IMR-90 (cell line): ENCODE measurements at regions not wholly inside any gene's neighbourhood (a gene's known extent, or its start where the extent isn't known, plus 50 kb on each side); places are given as distances from the start of the nearest gene placed in this dataset.

Source experiments
- ATAC-seq: fragments of 200-7000 bp; cut with Tn5 transposase; 2 replicates; pipeline ENCODE4 v1.9.1; 2020; ENCODE audit warnings: low read depth, mild to moderate bottlenecking, moderate library complexity
- BruUV-seq: library from RNA; stranded (reverse); fragments of 400-500 nt; replicated peaks from 2 replicates; lab custom pipeline; 2021; lab: Mats Ljungman, UMichigan
- CTCF ChIA-PET: fragments of 300-600 bp; formaldehyde crosslinking; extraction: SDS; loops from one replicate; lab custom pipeline; 2021; ENCODE audit warnings: antibody characterized with exemption; lab: Yijun Ruan, JAX
- POLR2A ChIA-PET: fragments of 300-600 bp; sonication (Branson Sonifier 250); formaldehyde crosslinking; loops from one replicate; lab custom pipeline; 2022; ENCODE audit warnings: antibody characterized with exemption; ENCODE audit not compliant: unreplicated experiment; lab: Charles Lee
- DNase-seq: peaks from one replicate; pipeline ENCODE4 v3.0.0; 2013
- H2AFZ ChIP-seq: replicated peaks from 2 replicates; pipeline ENCODE3; 2013; ENCODE audit warnings: low read length, mild to moderate bottlenecking; ENCODE audit not compliant: poor library complexity
- H2AK5ac ChIP-seq: 2 replicates; pipeline ENCODE4 v1.6.1; 2013; ENCODE audit warnings: low read depth, low read length, inconsistent platforms
- H2AK9ac ChIP-seq: replicated peaks from 2 replicates; pipeline ENCODE3; 2013; ENCODE audit warnings: mild to moderate bottlenecking, low read depth, low read length, moderate library complexity; ENCODE audit not compliant: poor library complexity
- H2BK120ac ChIP-seq: 2 replicates; pipeline ENCODE4 v1.6.1; 2013; ENCODE audit warnings: low read depth, low read length, inconsistent platforms
- H2BK15ac ChIP-seq: 3 replicates; pipeline ENCODE4 v1.6.1; 2013; ENCODE audit warnings: low read depth, low read length, inconsistent platforms
- H2BK20ac ChIP-seq: 2 replicates; pipeline ENCODE4 v1.6.1; 2013; ENCODE audit warnings: low read depth, mild to moderate bottlenecking, inconsistent platforms, low read length, moderate library complexity
- H2BK5ac ChIP-seq: 2 replicates; pipeline ENCODE4 v1.6.1; 2013; ENCODE audit warnings: mild to moderate bottlenecking, low read depth, low read length, inconsistent platforms; ENCODE audit not compliant: poor library complexity, severe bottlenecking
- H3K14ac ChIP-seq: replicated peaks from 2 replicates; pipeline ENCODE4 v1.6.1; 2013; ENCODE audit warnings: low read depth, low read length, inconsistent platforms
- H3K18ac ChIP-seq: 2 replicates; pipeline ENCODE4 v1.6.1; 2013; ENCODE audit warnings: low read depth, low read length, control low read depth
- H3K23ac ChIP-seq: 2 replicates; pipeline ENCODE4 v1.6.1; 2013; ENCODE audit warnings: low read depth, low read length, inconsistent platforms
- H3K27ac ChIP-seq: 2 replicates; pipeline ENCODE4 v1.5.1; 2013; ENCODE audit warnings: mild to moderate bottlenecking, control low read depth, low read length; ENCODE audit not compliant: insufficient read depth
- H3K27me3 ChIP-seq: 2 replicates; pipeline ENCODE4 v1.6.1; 2013; ENCODE audit warnings: low read length; ENCODE audit not compliant: control insufficient read depth, insufficient read depth
- H3K36me3 ChIP-seq: 2 replicates; pipeline ENCODE4 v1.6.1; 2013; ENCODE audit warnings: low read length, mixed read lengths; ENCODE audit not compliant: control insufficient read depth, insufficient read depth
- H3K4ac ChIP-seq: 2 replicates; pipeline ENCODE4 v1.6.1; 2013; ENCODE audit warnings: low read depth, low read length, inconsistent platforms
- H3K4me1 ChIP-seq: 2 replicates; pipeline ENCODE4 v1.6.1; 2013; ENCODE audit warnings: low read length, mixed read lengths; ENCODE audit not compliant: control insufficient read depth, insufficient read depth
- H3K4me2 ChIP-seq: 2 replicates; pipeline ENCODE4 v1.6.1; 2013; ENCODE audit warnings: low read depth, mild to moderate bottlenecking, control low read depth, low read length, moderate library complexity
- H3K4me3 ChIP-seq: 2 replicates; pipeline ENCODE4 v1.5.1; 2013; ENCODE audit warnings: low read depth, mild to moderate bottlenecking, control low read depth, low read length, moderate library complexity; ENCODE audit not compliant: insufficient read depth
- H3K56ac ChIP-seq: 2 replicates; pipeline ENCODE4 v1.6.1; 2013; ENCODE audit warnings: low read length, inconsistent platforms; ENCODE audit not compliant: insufficient read depth; ENCODE audit errors: extremely low read depth
- H3K79me1 ChIP-seq, 2 experiments: 2 replicates each; pipeline ENCODE4 v1.6.1; 2013; ENCODE audit warnings: low read length in 2 of 2, inconsistent platforms in 1 of 2, low read depth in 1 of 2
- H3K9ac ChIP-seq: 2 replicates; pipeline ENCODE4 v1.6.1; 2013; ENCODE audit warnings: low read depth, low read length, control low read depth
- H3K9me1 ChIP-seq: 2 replicates; pipeline ENCODE4 v1.6.1; 2013; ENCODE audit warnings: low read length, inconsistent platforms; ENCODE audit not compliant: insufficient read depth
- H3K9me3 ChIP-seq: 2 replicates; pipeline ENCODE4 v1.6.1; 2013; ENCODE audit warnings: low read length; ENCODE audit not compliant: control insufficient read depth, insufficient read depth
- H4K20me1 ChIP-seq: 2 replicates; pipeline ENCODE4 v1.6.1; 2013; ENCODE audit warnings: low read length, inconsistent platforms; ENCODE audit not compliant: insufficient read depth
- H4K5ac ChIP-seq: 2 replicates; pipeline ENCODE4 v1.6.1; 2013; ENCODE audit warnings: mild to moderate bottlenecking, low read depth, low read length, control low read depth
- H4K8ac ChIP-seq, 2 experiments: 2 replicates each; pipeline ENCODE4 v1.6.1; 2013; ENCODE audit warnings: low read depth in 2 of 2, low read length in 2 of 2, control low read depth in 1 of 2, inconsistent platforms in 1 of 2
- H4K91ac ChIP-seq: 2 replicates; pipeline ENCODE4 v1.6.1; 2013; ENCODE audit warnings: low read depth, low read length, inconsistent platforms; ENCODE audit not compliant: insufficient read depth
- BHLHE40 ChIP-seq: fragments of 150-350 bp; IDR thresholded peaks from 2 replicates; pipeline ENCODE4 v1.6.1; 2016; ENCODE audit warnings: mild to moderate bottlenecking, low read depth, low read length
- CEBPB ChIP-seq: IDR thresholded peaks from 2 replicates; pipeline ENCODE4 v1.6.1; 2012; ENCODE audit warnings: low read depth, low read length, improper control_type of control experiment
- CHD1 ChIP-seq: IDR thresholded peaks from 2 replicates; pipeline ENCODE4 v1.6.1; 2012; ENCODE audit warnings: low read depth, low read length, improper control_type of control experiment
- FOS ChIP-seq: fragments of 150-350 bp; IDR thresholded peaks from 2 replicates; pipeline ENCODE4 v1.6.1; 2016; ENCODE audit warnings: low read depth, low read length
- MAFK ChIP-seq: IDR thresholded peaks from 2 replicates; pipeline ENCODE4 v1.6.1; 2012; ENCODE audit warnings: low read depth, low read length, improper control_type of control experiment
- MAZ ChIP-seq: IDR thresholded peaks from 2 replicates; pipeline ENCODE4 v1.6.1; 2012; ENCODE audit warnings: low read depth, mild to moderate bottlenecking, low read length, improper control_type of control experiment, moderate library complexity, borderline replicate concordance
- MXI1 ChIP-seq: IDR thresholded peaks from 2 replicates; pipeline ENCODE4 v1.6.1; 2012; ENCODE audit warnings: low read depth, mild to moderate bottlenecking, low read length, moderate library complexity, borderline replicate concordance
- NFE2L2 ChIP-seq: fragments of 150-350 bp; IDR thresholded peaks from 2 replicates; pipeline ENCODE4 v1.6.1; 2016; ENCODE audit warnings: low read depth, mild to moderate bottlenecking, low read length
- POLR2A ChIP-seq: IDR thresholded peaks from 2 replicates; pipeline ENCODE4 v1.6.1; 2012; ENCODE audit warnings: mild to moderate bottlenecking, low read depth, low read length
- RAD21 ChIP-seq: IDR thresholded peaks from 2 replicates; pipeline ENCODE4 v1.6.1; 2012; ENCODE audit warnings: low read length, improper control_type of control experiment
- RCOR1 ChIP-seq: IDR thresholded peaks from 2 replicates; pipeline ENCODE4 v1.6.1; 2012; ENCODE audit warnings: mild to moderate bottlenecking, low read length, improper control_type of control experiment; ENCODE audit not compliant: insufficient replicate concordance
- RFX5 ChIP-seq: IDR thresholded peaks from 2 replicates; pipeline ENCODE4 v1.8.0; 2012; ENCODE audit warnings: low read depth, mild to moderate bottlenecking, low read length, moderate library complexity
- SMC3 ChIP-seq: fragments of 150-350 bp; IDR thresholded peaks from 2 replicates; pipeline ENCODE4 v1.6.1; 2016; ENCODE audit warnings: low read depth, mild to moderate bottlenecking, antibody characterized with exemption, low read length, moderate library complexity
- WGBS, 2 experiments: methylation state at CpG; one replicate each; pipeline versions ENCODE4 v1.1.5 to v1.1.7; 2013; ENCODE audit warnings: missing lambda C conversion rate in 2 of 2; ENCODE audit not compliant: insufficient read length in 1 of 2; ENCODE audit errors: extremely low coverage in 2 of 2; 5-methylcytosine and 5-hydroxymethylcytosine counted together
- dilution Hi-C: fragments of 300-500 bp; cut with HindIII; formaldehyde crosslinking; loops from one replicate; pipeline ENCODE4 v1.14.3; 2018; ENCODE audit warnings: low sequenced_read_pairs; ENCODE audit not compliant: unreplicated experiment
- in situ Hi-C: fragments of 300-500 bp; cut with MboI; formaldehyde crosslinking; loops from 3 replicates; pipeline ENCODE4 v1.14.3; 2019; ENCODE audit warnings: low sequenced_read_pairs, inconsistent platforms, mixed read lengths
- intact Hi-C: fragments of 100-400 bp; cut with micrococcal nuclease; formaldehyde crosslinking; loops from 2 replicates; pipeline ENCODE4 v1.10.0; 2022
- TF ChIP-seq, protein P1 (sequence below): fragments of 150-350 bp; IDR thresholded peaks from 2 replicates; pipeline ENCODE4 v1.6.1; 2017; ENCODE audit warnings: mild to moderate bottlenecking, antibody characterized with exemption, low read length, low read depth
- TF ChIP-seq, protein P2 (sequence below): conservative IDR thresholded peaks from 2 replicates; pipeline ENCODE4 v1.5.1; 2012; ENCODE audit warnings: mild to moderate bottlenecking, low read depth, low read length, improper control_type of control experiment
- TF ChIP-seq, protein P3 (sequence below): fragments of 150-350 bp; IDR thresholded peaks from 2 replicates; pipeline ENCODE4 v1.6.1; 2016; ENCODE audit warnings: low read depth, mild to moderate bottlenecking, low read length, moderate library complexity, borderline replicate concordance

DNA sequence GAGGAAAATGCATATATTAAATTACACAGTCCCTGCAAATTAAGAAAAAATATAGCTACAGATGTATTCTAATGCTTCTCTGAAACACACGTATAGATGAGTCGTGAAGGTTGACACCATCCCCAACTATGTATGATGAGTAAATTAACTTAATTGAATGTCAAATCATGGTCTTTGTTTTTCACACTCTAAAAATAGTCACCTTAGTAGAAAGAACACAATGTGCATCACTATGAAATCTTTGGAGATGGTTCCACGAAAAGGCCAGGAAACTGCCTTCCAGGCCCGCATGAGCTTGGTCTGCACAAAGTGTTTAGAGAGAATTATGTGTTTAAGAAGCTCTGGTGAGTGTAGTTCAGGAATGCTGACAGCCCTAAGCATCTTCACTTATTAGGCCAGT, 313.4 kb upstream of the IL12A start:
- Histone ChIP-seq H3K36me3 (no peaks in the 10 kb centered on the region), H3K4ac (no peak overlapping the region), H3K14ac (no peak overlapping the region), H3K4me1 (no peaks in the 10 kb centered on the region), H4K8ac (no peak overlapping the region), H2BK20ac (no peak overlapping the region), H2BK5ac (no peak overlapping the region), H3K79me1 (no peaks in the 10 kb centered on the region), H3K9ac (no peak overlapping the region), H3K27me3 (no peaks in the 10 kb centered on the region), H3K9me3 (no peaks in the 10 kb centered on the region), H4K5ac (no peak overlapping the region), H3K9me1 (no peaks in the 10 kb centered on the region), H4K91ac (no peak overlapping the region), H3K18ac (no peak overlapping the region), H2BK120ac (no peak overlapping the region), H2AK9ac (no peak overlapping the region), H2AK5ac (no peak overlapping the region), H3K4me2 (no peak overlapping the region), H4K20me1 (no peaks in the 10 kb centered on the region), H3K27ac (no peak overlapping the region), H3K23ac (no peak overlapping the region), H2BK15ac (no peak overlapping the region), H3K4me3 (no peak overlapping the region), H2AFZ (no peak overlapping the region), H3K56ac (no peak overlapping the region)
- DNase-seq (no peak), ATAC-seq (no peak)
- ChIA-PET CTCF (no interaction called here), POLR2A (no interaction called here)
- dilution Hi-C loops, result no loop called here
- BruUV-seq, result no TSS peak
- intact Hi-C loops, result no loop called here
- TF ChIP-seq, protein P1, sequence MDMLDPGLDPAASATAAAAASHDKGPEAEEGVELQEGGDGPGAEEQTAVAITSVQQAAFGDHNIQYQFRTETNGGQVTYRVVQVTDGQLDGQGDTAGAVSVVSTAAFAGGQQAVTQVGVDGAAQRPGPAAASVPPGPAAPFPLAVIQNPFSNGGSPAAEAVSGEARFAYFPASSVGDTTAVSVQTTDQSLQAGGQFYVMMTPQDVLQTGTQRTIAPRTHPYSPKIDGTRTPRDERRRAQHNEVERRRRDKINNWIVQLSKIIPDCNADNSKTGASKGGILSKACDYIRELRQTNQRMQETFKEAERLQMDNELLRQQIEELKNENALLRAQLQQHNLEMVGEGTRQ, result no peak
- TF ChIP-seq SMC3 (no peak), POLR2A (no peak), BHLHE40 (no peak), CHD1 (no peak), RAD21 (no peak), MAZ (no peak), MXI1 (no peak), NFE2L2 (no peak), RCOR1 (no peak), FOS (no peak), RFX5 (no peak), CEBPB (no peak), MAFK (no peak)
- TF ChIP-seq, protein P2, sequence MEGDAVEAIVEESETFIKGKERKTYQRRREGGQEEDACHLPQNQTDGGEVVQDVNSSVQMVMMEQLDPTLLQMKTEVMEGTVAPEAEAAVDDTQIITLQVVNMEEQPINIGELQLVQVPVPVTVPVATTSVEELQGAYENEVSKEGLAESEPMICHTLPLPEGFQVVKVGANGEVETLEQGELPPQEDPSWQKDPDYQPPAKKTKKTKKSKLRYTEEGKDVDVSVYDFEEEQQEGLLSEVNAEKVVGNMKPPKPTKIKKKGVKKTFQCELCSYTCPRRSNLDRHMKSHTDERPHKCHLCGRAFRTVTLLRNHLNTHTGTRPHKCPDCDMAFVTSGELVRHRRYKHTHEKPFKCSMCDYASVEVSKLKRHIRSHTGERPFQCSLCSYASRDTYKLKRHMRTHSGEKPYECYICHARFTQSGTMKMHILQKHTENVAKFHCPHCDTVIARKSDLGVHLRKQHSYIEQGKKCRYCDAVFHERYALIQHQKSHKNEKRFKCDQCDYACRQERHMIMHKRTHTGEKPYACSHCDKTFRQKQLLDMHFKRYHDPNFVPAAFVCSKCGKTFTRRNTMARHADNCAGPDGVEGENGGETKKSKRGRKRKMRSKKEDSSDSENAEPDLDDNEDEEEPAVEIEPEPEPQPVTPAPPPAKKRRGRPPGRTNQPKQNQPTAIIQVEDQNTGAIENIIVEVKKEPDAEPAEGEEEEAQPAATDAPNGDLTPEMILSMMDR, result no peak
- TF ChIP-seq, protein P3, sequence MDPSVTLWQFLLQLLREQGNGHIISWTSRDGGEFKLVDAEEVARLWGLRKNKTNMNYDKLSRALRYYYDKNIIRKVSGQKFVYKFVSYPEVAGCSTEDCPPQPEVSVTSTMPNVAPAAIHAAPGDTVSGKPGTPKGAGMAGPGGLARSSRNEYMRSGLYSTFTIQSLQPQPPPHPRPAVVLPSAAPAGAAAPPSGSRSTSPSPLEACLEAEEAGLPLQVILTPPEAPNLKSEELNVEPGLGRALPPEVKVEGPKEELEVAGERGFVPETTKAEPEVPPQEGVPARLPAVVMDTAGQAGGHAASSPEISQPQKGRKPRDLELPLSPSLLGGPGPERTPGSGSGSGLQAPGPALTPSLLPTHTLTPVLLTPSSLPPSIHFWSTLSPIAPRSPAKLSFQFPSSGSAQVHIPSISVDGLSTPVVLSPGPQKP, result no peak
- no CpG with 5 or more reads among the region's 4 CpGs for WGBS, 2 experiments
- in situ Hi-C loops, result no loop called here
